GM18505 (cell line): ENCODE measurements at regions not wholly inside any gene's neighbourhood (a gene's known extent, or its start where the extent isn't known, plus 50 kb on each side); places are given as distances from the start of the nearest gene placed in this dataset.
"Not testable (repeated sequence)": the region's sequence is repeated elsewhere in the genome, so short reads cannot be mapped to it uniquely, and the experiment has no call there.

Experiments
- ATAC-seq: cut with Tn5 transposase; IDR thresholded peaks from one replicate; pipeline ENCODE4 v1.9.1; 2021; ENCODE audit not compliant: unreplicated experiment
- POLR2A ChIP-seq: IDR thresholded peaks from 4 replicates; pipeline ENCODE4 v1.6.1; 2011; ENCODE audit warnings: borderline replicate concordance; ENCODE audit not compliant: insufficient read depth, insufficient read length; ENCODE audit errors: extremely low read depth

- no peak for ATAC-seq
- no peak for TF ChIP-seq POLR2A
These were observed 218.3 kb upstream of the PRDM1 start for GRCh38 chr6:105867821-105868220.

GRCh38 chr6:105867277-105867676 is 218.9 kb upstream of the PRDM1 start:
- TF ChIP-seq POLR2A = no peak
- ATAC-seq = no peak

- ATAC-seq = no peak
- TF ChIP-seq POLR2A = no peak
These were observed 223.1 kb upstream of the PRDM1 start for GRCh38 chr6:105862936-105863607.

GRCh38 chr6:105860927-105861326 is 225.2 kb upstream of the PRDM1 start:
- not testable (repeated sequence) for ATAC-seq

- TF ChIP-seq POLR2A = no peak
These were observed 226.7 kb upstream of the PRDM1 start for GRCh38 chr6:105859457-105859856.

GRCh38 chr6:105858639-105859038 is 227.5 kb upstream of the PRDM1 start:
- ATAC-seq = not testable (repeated sequence)

More at GRCh38 chr6:105859457-105859856, 226.7 kb upstream of the PRDM1 start:
- ATAC-seq = no peak

- TF ChIP-seq POLR2A = no peak
- ATAC-seq = no peak
These were observed 230.7 kb upstream of the PRDM1 start for GRCh38 chr6:105855433-105855832.

- ATAC-seq = not testable (repeated sequence)
These were observed 232.2 kb upstream of the PRDM1 start for GRCh38 chr6:105853979-105854378.

- no peak for ATAC-seq
These were observed 234.5 kb upstream of the PRDM1 start for GRCh38 chr6:105851606-105852005.

GRCh38 chr6:105851113-105851580 is 235.0 kb upstream of the PRDM1 start:
- no peak for TF ChIP-seq POLR2A
- no peak for ATAC-seq

More at GRCh38 chr6:105851606-105852005, 234.5 kb upstream of the PRDM1 start:
- no peak for TF ChIP-seq POLR2A

GRCh38 chr6:105850261-105851112 is 235.6 kb upstream of the PRDM1 start:
- no peak for TF ChIP-seq POLR2A
- ATAC-seq = no peak

- no peak for TF ChIP-seq POLR2A
- ATAC-seq = no peak
These were observed 236.4 kb upstream of the PRDM1 start for GRCh38 chr6:105849746-105850145.

GRCh38 chr6:105847433-105847832 is 238.7 kb upstream of the PRDM1 start:
- no peak for ATAC-seq
- no peak for TF ChIP-seq POLR2A

- ATAC-seq = no peak
- TF ChIP-seq POLR2A = no peak
These were observed 241.8 kb upstream of the PRDM1 start for GRCh38 chr6:105844275-105844883.
